PFSK-1 (cell line): ENCODE measurements at regions not wholly inside any gene's neighbourhood (a gene's known extent, or its start where the extent isn't known, plus 50 kb on each side); places are given as distances from the start of the nearest gene placed in this dataset.

Source experiments
- FOXP2 ChIP-seq: optimal IDR thresholded peaks from 2 replicates; pipeline ENCODE3; 2011; ENCODE audit warnings: borderline replicate concordance, control low read depth, inconsistent platforms; ENCODE audit not compliant: insufficient read depth; ENCODE audit errors: extremely low read length, extremely low read depth
- POLR2AphosphoS5 ChIP-seq: IDR thresholded peaks from 2 replicates; pipeline ENCODE4 v1.6.1; 2012; ENCODE audit warnings: low read depth, mild to moderate bottlenecking, control low read depth, low read length, moderate library complexity
- REST ChIP-seq, 2 experiments: IDR thresholded peaks; 2 replicates each; pipeline versions ENCODE4 v1.6.1 to v1.8.0; 2011 to 2012; ENCODE audit warnings: low read depth in 2 of 2, low read length in 2 of 2, control low read depth in 1 of 2, inconsistent platforms in 1 of 2, mild to moderate bottlenecking in 1 of 2, moderate library complexity in 1 of 2; ENCODE audit not compliant: insufficient read depth in 1 of 2
- SIN3A ChIP-seq: IDR thresholded peaks from 2 replicates; pipeline ENCODE4 v1.6.1; 2012; ENCODE audit warnings: mild to moderate bottlenecking, low read length, moderate library complexity, borderline replicate concordance; ENCODE audit not compliant: insufficient read depth
- TAF1 ChIP-seq: IDR thresholded peaks from 2 replicates; pipeline ENCODE4 v1.6.1; 2012; ENCODE audit warnings: low read length, control low read depth, borderline replicate concordance; ENCODE audit not compliant: insufficient read depth

- TF ChIP-seq TAF1 (no peak), POLR2AphosphoS5 (no peak), FOXP2 (no peak), SIN3A (no peak), REST (IDR thresholded peaks at IDR 0.05; ENCODE audit: insufficient read depth in 1 of 2, low read depth in 2 of 2, low read length in 2 of 2) (no peak)
Observed at GRCh38 chr7:106448346-106448991, 163.7 kb upstream of the NAMPT start.

DNA sequence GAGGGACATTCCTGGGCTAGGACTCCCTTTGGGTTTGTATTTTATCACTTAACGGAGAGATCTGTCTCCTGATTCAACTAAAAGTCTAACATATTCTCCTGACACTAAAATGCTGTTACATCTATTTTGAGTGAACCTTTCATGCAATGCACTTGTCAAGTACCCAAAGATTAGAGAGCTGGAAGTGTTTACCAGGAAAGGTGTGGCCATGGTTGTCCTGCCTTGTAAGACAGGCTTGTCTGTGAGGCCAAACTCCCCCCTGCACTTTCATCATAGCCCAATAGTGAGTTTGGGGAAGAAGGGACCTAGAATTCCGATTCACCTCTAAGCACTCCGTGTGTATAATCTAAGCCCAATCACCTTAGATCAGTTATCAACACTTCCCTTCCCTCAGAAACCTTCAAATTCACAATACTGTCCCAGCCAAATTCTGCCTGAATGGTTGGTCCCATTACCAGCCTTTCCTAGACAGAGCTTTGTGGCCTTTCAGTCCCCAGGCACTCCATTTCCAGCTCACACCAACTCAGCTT lies 162.6 kb upstream of the NAMPT start:
- no peak for TF ChIP-seq POLR2AphosphoS5
- no peak for TF ChIP-seq TAF1
- TF ChIP-seq FOXP2 = no peak
- no peak for TF ChIP-seq REST (IDR thresholded peaks at IDR 0.05; ENCODE audit: insufficient read depth in 1 of 2, low read depth in 2 of 2, low read length in 2 of 2)
- TF ChIP-seq SIN3A = no peak

GRCh38 chr7:106444068-106444655 lies 159.4 kb upstream of the NAMPT start:
- TF ChIP-seq FOXP2 (no peak), SIN3A (no peak), TAF1 (no peak), POLR2AphosphoS5 (no peak), REST (IDR thresholded peaks at IDR 0.05; ENCODE audit: insufficient read depth in 1 of 2, low read depth in 2 of 2, low read length in 2 of 2) (no peak)

DNA sequence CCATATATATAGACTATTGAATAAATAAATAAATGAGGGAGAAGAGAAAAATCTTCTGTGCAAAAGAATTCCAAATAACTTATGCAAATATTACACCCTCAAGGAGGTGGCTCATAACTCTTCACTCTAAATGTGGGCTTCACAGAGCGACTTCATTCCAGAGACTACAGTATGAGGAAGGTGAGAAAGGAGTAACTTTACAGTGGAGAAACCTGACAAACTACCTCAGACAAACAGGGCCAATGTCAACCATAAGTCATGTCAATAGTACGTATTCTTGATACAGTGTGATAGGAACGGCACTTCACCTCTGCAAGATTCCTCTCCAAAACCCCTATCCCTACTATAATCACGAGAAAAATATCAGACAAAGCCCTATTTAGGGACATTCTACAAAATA lies 158.4 kb upstream of the NAMPT start:
- TF ChIP-seq REST (IDR thresholded peaks at IDR 0.05; ENCODE audit: insufficient read depth in 1 of 2, low read depth in 2 of 2, low read length in 2 of 2) (no peak), SIN3A (no peak), POLR2AphosphoS5 (no peak), TAF1 (no peak), FOXP2 (no peak)

- TF ChIP-seq POLR2AphosphoS5 (no peak), SIN3A (no peak), TAF1 (no peak), FOXP2 (no peak), REST (IDR thresholded peaks at IDR 0.05; ENCODE audit: insufficient read depth in 1 of 2, low read depth in 2 of 2, low read length in 2 of 2) (no peak)
Observed at GRCh38 chr7:106442476-106442875, 157.7 kb upstream of the NAMPT start.
